HG03025 (cell line): ENCODE measurements at regions not wholly inside any gene's neighbourhood (a gene's known extent, or its start where the extent isn't known, plus 50 kb on each side); places are given as distances from the start of the nearest gene placed in this dataset.
"Not testable (repeated sequence)": the region's sequence is repeated elsewhere in the genome, so short reads cannot be mapped to it uniquely, and the experiment has no call there.

Source experiments
- ATAC-seq: cut with Tn5 transposase; IDR thresholded peaks from one replicate; pipeline ENCODE4 v1.9.1; 2021; ENCODE audit warnings: mild to moderate bottlenecking, moderate library complexity; ENCODE audit not compliant: unreplicated experiment, low FRiP score

DNA sequence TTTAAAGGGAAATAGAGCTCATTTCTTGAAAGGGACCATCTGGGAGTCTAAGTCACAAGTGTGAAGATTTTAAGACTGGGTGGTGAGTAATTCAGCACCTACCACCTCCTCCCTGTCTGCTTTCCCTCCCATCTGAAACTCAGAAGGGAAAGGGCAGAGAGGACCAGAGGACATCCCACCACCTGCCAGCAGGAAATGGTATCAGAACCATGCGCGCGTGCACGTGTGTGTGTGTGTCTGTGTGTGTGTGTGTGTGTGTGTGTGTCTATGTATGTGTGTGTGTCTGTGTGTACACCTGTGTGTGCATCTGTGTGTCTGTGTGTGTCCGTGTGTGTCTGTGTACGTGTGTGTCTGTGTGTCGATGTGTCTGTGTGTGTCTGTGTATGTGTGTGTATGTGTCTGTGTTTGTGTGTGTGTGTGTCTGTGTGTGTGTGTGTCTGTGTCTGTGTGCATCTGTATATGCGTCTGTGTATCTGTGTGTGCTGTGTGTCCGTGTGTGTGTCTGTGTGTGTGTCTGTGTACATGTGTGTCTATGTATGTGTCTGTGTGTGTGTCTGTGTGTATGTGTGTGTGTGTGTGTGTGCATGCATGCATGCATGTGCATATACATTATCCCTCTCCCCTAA lies 76.8 kb downstream of the ZFP36L2 start:
- ATAC-seq: no peak

DNA sequence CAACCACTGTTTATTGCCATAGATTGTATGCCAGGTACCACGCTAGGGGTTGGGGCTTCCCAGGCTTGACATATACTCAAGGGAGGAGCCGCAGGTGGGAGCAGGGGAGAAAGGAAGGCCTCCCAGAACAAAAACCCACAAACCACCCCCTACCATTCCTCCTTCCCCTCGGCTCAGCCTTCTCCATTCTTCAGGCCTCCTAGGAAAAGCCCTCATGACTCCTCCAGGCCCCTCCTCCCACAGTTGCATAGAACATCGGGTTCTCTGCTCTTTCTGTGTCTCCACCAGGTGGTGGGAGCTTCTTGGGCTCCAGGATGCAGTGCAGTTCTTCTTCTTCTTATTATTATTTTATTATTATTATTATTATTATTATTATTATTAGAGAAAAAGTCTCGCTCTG lies 80.3 kb downstream of the ZFP36L2 start:
- ATAC-seq: no peak

DNA sequence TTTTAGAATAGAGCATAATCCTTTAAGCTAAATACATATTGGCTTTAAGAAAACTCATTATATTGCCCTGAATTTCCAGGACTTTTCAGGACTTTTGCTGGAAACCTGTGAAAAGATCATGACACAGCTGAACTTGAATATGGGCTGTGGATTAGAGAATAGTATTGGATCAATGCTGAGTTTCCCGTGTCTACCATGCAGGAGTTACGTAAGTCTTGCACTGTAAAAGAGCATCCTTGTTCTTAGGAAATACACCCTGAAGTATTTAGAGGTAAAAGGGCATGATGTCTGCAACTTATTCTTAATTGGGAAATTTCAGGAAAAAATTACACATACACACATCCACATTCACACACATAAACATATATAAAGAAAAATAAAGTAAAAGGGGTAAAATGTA lies 82.1 kb downstream of the ZFP36L2 start:
- ATAC-seq: no peak

DNA sequence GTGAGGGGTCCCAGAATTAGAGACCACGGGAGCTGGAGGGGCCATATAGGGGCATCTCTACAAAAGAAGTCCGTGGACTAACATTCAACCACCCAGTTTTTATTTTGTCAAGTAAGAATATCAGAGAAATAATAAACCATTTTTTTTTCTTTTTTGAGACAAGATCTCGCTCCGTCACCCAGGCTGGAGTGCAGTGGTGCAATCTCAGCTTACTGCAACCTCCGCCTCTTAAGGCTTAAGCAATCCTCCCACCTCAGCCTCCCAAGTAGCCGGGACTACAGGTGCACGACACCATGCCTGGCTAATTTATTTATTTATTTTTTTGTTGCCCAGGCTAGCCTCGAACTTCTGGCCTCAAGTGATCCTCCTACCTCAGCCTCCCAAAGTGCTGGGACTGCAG lies 82.7 kb downstream of the ZFP36L2 start:
- ATAC-seq: no peak

DNA sequence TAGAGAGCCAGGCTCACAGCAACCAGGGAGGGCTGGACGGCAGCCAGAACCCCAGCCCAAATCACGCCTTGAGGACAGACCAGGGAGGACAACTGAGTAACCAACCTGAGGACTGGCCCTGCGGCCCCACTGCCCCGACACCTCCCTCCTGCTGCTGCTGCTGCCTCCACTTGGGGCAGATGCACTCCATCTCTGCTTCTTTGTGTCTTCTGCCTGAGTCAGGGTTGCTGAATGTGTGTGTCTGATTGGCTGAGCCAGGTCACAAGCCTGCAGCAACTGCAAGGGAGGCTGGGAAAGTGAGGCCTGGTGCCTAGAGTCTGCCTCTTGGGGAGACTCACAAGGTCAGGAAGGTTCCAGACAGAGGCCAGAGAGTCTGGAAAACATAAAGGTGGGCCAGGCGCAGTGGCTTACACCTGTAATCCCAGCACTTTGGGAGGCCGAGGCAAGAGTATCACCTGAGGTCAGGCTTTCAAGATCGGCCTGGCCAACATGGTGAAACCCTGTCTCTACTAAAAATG lies 83.4 kb downstream of the ZFP36L2 start:
- ATAC-seq: no peak

DNA sequence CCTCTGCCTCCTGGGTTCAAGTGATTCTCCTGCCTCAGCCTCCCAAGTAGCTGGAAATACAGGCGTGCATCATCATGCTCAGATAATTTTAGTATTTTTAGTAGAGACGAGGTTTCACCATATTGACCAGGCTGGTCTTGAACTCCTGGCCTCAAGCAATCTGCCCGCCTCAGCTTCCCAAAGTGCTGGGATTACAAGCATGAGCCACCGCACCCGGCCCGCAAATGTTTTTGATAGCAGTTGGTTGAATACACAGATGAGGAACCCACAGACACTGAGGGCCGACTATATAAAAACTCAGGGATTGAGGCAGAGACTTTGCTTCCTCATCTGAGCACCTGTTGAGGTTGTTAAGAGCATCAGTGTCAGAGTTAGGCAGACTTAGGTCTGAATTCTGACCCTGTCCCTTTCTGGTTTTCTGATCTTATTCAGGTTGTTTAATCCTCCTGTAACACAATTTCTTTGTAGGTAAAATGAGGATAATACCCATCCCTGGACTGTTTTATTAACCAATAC lies 84.7 kb downstream of the ZFP36L2 start:
- ATAC-seq: not testable (repeated sequence)

DNA sequence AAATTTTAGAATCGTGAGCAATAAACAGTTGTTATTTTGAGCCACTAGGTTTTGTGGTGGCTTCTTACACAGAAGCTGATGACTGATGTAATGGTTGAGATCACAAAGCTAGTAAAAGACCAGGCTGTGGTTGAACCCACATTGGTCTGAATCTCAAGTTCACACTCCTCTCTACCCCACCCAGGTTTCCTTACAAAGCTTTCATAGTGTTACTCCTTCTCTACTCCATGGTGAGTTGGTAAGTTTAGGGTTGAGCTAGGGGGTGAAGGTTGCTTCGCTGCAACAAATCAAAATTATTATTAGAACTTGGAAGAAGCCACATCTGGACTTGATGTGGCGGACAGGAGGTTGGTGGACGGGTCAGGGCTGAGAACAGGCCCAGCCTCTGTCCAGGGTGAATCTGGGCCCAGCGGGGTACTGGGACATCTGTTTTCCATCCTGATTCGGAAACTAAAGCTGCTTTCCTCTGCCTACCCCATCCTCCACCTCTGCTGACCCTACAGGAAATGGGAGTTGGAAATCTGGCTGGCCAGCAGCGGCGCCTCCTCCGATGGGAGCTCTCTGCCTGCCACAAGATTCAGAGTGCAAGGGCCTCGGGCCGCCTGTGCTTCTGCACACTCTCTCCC lies 86.3 kb downstream of the ZFP36L2 start:
- no peak for ATAC-seq

DNA sequence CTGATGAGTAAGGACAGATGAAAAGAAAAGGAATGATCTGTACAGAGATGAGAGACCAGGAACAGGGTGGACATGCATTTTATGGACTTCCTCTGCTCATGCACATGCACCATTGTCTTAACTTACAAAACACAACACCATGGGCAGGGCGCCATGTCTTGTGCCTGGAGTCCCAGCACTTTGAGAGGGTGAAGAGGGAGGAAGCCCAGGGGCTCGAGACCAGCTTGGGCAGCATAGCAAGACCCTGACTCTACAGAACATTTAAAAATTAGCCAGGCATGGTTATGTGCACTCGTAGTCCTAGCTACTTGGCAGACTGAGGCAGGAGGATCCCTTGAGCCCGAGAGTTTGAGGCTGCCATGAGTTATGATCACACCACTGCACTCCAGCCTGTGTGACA lies 86.9 kb downstream of the ZFP36L2 start:
- no peak for ATAC-seq

DNA sequence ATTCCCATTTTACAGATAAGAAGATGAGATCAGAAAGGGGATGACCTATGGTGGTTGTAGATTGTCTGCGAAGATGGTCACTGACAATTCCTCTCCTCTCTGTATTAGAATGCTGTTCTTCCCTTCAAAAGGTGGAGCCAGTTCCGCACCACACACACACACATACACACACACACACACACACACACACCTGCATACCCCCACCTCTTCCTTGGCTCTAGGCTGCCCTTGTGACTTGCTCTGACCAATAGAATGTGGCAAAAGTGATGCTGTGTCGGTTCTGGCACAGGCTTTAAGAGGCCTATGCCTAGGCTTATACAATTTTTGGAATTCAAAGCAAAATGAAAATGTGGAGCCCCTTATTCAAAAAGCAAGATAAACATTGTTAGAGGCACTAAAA lies 88.0 kb downstream of the ZFP36L2 start:
- no peak for ATAC-seq

DNA sequence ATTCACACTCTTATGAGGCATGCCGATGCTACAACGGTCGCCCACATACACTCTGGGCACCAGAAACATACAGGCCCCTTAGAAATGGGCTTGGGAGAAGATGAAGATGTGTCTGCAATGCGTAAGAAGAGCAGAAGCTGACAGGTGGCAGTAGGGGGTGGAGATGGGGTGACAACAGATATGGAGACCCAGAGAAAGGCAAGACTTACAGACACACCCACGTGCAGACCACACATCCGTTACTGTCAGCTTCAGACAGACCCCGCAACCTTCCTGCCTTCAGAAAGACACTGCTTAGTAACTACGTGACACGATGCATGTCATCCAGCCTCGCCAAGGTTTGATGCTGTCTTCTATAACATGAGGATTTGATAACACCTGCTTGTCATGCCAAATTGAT lies 89.5 kb downstream of the ZFP36L2 start:
- no peak for ATAC-seq

DNA sequence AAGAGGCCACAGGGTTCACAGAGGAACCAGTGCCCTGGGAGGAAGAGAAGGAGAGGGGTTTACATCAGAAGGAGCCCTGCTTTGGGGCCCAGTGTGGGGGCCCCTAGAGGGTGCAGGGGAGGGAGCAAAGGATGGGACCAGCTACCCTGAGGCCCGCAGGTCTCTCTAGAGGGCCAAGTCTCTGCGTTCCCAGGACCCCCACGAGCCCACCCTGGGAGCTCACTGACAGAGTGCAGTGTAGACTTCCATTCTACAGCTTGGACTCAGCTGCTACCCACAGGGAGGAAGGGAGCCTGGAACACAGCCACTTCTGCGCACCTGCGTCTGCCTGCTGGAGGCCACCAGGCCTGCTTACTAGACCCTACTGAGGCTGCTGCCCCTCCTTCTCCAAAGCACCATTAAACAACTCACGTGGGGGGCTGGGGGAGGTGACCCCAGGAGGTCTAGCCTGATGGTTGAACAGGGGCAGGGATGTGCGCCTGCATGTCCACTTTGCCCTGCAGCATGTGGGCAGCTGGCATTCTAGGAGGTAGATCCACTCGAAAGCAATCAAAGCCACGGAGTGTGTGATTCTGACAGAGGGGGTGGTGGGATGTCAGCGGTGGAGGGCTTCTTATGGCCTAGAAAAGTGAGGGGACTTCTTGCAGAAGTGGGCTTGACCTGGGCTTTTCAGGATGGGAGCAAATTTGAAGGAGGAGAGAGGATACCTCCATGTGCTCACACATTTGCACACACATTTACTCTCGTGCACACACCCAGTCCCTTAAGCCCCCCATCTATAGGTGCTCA lies 90.2 kb downstream of the ZFP36L2 start:
- ATAC-seq: no peak

DNA sequence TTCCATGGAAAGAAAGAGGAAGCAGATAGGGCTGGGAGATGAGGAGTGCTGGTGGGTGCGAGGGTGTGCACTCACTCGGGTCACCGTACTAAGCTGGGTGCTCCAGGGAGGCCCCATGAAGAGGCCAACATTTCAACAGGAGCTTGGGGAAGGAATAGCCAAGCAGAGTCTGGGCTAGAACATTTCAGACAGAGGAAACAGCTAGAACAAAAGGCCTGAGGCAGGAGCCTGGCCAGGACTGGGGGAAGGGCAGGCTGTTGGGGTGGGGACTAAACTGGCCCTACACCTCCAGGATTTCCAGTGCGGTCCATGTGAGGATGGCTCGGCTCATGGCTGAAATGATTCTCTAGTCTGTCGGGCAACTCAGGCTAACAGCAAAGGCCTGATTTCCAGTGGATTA lies 90.8 kb downstream of the ZFP36L2 start:
- ATAC-seq: no peak

DNA sequence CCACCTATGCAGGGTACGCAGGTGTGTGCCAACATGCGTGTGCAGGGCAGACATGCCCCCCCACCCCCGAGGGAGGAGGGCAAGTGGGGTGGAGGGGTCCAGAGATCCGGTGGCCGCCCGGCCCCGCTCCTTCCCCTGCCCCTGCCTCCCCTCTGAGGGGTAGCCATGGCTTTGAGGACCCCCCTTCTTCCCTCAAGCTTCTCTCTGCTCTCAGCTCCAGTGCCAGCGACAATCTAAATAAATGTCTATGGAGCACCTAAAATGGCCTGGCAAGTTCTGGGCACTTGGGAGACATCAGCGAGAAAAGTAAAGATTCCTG lies 91.9 kb downstream of the ZFP36L2 start:
- ATAC-seq: no peak

DNA sequence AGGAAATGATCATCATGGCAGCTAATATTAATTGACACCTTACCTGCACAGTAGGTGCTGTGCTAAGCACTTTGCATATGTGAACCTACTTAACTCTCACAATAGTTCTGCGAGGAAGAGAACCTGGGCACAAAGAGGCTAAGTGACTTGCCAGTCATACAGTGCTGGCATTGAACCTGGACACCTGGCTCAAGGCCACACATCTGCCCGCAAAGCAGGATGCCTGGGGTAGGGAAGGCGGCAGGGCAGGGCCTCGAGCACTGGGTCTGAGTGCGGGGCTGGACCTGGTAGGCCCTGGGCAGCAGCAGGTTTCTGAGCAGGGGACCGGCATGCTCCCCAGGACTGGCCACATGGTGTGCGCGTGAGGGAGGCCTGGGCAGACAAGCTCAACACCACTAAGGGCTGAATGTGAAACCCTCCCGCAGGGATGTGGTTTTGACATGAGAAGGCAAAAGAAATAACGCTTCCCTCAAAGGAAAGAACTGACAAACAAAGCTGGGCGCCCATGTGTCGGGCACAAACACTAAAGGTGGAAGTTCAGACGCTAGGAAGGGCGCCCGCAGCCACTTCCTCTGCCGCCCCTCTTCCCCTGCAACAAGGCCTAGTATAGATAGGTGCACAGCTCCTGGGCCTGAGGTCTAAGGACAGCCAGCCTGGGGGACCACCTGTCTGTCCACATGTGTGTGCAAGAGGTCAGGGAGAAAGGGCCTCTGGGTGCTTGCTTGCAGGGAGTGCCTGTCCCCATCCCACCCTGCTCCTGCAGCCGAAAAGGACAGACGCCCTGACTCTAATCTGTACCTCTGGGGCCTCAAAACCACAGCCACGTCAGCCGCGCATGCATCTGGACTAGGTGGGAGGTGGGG lies 92.5 kb downstream of the ZFP36L2 start:
- ATAC-seq: no peak

DNA sequence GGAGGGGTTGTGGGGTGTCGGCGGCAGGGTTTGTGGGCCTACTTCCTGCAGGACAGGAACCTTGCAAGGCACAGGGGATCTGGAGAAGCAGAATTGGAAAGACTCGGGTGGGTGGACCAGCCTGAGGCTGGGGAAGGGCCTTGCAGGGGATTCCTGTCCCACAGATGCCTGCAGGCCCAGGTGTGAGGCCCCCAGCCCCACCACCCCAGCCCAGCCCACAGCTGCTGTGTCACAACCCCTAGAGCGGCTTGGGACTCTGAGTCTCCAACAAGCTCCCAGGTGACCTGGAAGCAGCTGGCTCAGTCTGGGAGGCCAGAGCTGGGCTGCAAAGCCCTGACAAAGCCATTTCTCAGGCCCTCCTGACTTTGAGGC lies 93.1 kb downstream of the ZFP36L2 start:
- ATAC-seq: no peak

DNA sequence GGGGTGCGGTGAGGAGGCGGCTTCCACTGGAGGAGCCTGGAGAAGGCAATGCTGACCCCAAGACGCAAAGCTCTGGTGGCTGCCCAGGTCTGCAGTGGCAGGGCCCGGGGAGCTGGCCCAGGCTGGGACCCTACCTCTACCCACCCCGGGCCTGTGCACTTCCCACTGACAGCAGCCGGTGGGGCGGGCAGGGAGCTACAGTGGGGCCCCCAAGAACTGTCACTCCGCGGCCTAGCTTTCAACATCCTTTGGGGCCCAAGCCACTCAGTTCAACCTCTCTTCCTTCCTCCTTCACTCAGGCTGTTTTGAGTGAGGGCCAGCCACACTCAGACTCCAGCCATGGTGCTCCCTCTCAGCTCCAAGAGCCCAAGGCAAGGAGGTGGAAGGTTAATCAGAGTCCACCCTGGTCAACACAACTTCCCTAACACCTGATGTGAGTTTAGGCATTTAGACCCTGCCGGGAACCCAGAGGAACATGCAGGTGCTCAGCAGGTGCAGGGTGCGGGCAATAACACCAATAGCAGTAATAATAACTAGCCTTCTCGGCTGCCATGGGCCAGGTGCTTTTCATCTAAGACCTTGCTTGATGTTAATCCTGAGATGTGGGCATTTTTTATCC lies 93.6 kb downstream of the ZFP36L2 start:
- no peak for ATAC-seq

DNA sequence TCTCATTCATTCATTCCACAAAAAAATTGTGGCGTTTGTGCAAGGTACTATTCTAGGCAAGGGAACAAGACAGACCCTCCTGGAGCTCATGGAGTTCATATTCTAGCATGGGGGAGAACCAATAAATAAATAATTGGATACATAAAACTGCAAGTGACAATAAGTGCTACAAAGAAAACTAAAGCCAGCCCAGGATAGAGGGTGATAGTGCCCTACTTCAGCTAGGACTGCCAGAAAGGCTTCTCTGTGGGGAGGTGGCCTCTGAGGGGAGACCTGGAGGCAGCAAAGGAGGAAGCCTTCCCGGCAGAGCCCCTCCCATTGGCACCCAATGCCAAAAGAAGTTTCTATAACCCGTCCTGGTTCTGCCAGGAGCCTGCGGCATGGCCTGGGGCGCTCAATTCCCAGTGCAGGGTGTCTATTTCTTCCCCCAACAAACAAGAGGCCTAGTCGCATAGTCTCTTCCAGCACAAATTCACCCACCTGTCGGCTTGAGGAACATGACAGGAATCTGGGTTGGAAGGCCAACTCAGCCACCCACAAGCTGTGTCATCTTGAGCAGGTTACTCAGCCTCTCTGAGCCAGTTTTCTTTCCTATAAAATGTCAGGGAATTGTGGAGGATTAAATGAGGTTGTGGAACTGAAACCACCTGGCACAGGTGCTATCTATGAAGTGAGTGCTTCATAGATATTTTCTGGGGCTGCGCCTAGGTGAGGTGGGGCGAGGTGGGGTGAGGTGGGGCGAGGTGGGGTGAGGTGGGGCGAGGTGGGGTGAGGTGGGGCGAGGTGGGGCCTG lies 94.3 kb downstream of the ZFP36L2 start:
- no peak for ATAC-seq

DNA sequence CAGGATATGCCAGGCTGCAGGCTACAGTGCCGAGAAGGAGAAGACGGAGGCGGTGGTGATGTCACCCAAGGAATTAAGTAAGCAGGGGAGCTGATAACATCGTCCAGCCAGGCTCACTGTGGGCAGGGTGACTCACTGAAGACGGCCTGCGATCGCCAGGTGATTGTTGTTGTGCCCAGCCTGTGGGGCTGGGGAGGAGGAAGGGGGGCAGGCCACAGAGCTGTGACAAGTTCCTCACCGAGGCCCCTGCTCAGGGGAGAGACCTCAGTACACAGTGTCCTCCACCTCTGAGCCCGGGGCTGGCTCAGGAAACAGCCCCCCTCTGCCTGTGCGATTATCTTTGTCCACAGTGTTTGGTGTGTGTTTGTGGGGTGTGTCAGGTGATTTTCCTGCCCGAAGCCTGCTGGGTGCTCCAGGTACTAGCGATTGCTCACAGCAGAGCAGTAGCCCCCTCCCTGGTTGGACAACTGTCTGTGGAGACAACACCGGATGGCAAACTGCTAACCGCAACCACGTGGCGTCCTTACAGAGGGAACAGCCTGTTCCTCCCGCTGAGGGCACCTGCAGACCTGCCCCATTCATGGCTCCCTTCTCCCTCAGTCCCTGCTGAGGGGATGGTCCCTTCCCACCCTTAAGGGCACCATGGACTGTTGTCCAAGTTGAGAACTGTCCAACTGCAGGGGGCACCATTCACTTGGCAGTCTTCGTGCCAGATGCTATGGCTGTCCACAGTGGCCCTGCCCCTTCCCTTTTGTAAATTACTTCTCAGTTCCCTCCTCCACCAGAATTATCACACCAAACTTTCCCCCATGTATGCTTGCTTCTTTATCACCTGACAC lies 95.1 kb downstream of the ZFP36L2 start:
- no peak for ATAC-seq

DNA sequence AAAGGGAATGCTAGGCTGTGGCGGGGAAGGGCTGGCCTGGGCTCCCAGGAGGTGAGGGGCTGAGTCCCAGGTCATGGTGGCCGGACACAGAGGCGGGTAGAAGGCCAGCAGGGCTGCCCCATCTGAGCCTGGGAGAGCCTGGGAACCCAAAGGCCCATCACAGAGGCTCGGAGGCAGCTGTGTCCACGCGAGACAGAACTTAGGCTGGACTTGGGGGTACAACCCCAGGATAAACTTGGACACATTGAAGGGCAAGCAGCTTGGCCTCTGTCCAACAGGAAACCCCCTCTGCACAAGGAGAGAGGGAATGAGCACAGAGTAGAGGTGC lies 95.9 kb downstream of the ZFP36L2 start:
- no peak for ATAC-seq
